Dermis blood vessel endothelial cell (primary cell): ENCODE measurements at regions not wholly inside any gene's neighbourhood (a gene's known extent, or its start where the extent isn't known, plus 50 kb on each side); places are given as distances from the start of the nearest gene placed in this dataset.
A peak's percentile ranks its signal among the peaks of the same experiment; 100 is the strongest.

Source experiments
- DNase-seq: peaks from one replicate; pipeline ENCODE4 v3.0.0; 2010

DNA sequence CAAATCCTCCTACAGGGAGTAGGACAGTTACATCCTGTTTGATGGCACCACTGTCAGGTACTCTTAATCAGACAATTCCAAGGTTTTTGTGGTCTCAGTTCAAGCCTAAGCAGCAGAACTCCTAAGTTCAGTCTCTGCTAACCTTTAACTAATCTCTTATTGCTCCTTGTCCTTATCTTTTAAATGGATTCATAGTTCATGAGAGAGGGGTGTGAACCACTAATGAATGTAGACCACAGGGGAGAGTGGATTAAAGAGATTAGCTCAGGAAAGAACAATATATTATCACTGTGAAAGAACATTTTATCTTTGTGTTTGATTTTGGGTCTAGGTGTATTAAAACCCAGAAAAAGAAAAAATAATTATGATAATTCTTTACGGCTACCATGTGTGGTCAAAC lies 168.9 kb downstream of the DCK start:
- DNase-seq = no peak

DNA sequence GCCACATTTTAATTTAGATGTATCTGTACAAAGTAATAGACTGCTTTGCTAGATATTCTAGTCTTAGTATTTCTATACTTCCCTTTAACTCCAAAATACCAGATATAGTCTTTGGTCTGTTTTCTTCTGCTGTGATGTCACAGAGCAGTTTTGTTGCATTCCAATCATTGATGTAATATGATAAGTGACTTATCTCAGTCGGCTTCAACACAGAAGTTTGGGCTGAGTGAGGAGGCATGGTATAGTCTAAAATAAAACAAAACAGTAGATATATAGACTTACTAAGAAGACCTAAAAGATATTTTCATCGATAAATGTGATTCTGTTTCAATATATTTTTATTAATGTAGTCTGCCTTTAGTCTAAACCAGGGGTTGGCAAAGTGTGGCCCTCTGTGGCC lies 169.9 kb downstream of the DCK start:
- no peak for DNase-seq

DNA sequence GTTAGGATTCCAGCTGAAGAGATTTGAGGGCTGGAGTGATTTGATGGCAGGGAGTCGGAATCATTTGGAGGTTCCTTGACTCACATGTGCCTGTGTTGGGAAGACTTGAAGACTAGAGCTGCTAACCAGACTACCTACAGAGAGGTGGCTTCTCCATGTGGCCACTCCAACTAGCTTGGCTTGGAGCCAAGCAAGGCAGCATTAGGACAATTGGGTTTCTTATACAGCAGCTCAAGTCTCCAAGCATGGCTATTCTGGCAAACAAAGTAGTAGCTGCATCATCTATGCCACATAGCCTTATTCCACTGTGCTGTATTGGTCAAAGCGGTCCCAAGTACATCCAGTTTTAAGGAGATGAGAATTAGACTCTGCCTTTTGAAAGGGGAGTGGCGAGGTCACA lies 171.7 kb upstream of the SLC4A4 start:
- DNase-seq = no peak

GRCh38 chr4:71171592-71171991 lies 167.2 kb upstream of the SLC4A4 start:
- no peak for DNase-seq

DNA sequence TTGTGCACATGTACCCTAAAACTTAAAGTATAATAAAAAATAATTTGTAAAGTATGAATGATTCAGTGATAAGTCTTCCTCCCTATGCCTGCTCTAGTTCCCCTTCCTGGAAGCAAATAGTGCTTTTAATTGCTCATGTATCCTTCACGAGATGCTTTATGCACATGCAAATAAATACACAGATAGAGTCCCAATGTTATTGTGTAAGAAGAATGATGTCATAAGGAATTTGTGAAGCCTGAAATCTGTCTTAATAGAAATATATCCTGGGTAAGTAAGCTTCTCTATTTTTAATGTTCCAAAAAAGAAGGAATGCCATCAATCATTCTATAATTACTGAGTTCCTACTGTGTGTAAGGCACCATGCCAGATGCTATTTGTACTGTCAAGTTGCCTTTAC lies 157.5 kb upstream of the SLC4A4 start:
- no peak for DNase-seq

GRCh38 chr4:71184195-71184781 lies 154.5 kb upstream of the SLC4A4 start:
- DNase-seq = peak; percentile 62

DNA sequence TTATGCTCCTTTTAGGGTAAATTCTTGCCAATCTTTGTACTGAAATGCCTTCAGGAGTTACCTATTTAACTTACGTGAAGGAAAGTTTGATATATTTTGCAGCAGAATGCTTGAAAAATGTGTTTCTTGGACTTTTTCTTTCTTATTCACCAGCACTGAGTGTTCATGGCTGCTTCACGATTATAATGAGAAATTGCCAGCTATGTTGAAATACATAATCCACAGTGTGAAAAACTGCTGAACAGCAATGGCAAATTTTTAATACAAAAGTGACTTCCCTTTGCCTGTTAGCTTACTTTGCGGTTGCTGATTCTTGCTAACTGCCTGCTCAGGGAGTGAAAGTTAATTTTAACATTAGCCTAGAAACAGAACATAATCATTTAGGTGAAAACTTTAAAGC lies 153.8 kb upstream of the SLC4A4 start:
- DNase-seq = no peak

GRCh38 chr4:71186257-71186565 lies 152.6 kb upstream of the SLC4A4 start:
- DNase-seq = no peak

- DNase-seq = peak; percentile 20
Observed at GRCh38 chr4:71186566-71187403, 152.0 kb upstream of the SLC4A4 start.

DNA sequence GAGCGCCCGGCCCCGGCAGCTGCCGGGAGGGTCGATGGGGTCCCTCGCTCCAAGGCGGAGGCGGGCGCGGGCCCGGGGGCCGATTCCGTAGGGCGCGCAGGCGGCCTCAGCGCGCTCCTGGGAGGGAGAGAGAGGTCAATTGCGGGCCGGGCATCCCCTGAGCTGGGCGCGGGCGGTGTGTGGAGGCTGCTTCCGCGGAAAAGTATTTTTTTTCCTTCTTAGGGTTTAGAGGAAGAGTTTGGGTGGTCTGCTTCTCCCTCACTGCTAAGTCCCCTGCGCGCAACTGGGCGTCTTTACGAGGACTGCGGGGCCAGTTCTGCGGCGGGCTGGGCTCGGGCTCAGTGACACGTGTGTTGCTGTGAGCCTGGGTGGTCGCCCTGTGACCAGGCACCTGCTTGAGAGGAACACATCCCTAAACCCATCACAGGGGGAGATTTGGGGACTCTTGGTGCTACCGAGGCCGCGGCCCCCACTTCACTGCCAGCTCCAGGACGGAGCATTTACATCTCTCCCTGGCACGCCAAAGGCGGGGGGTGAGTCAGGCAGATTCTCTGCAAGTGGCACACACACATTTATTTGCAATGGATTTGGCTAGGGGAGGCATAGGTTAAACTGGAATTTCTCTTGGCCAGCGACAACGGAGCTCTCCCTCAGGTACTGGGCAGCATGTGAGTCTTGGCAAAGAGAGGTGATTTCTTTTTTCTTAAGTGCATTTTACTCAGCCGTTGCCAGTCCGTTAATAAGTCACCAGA lies 151.2 kb upstream of the SLC4A4 start:
- peak; percentile 5 for DNase-seq

DNA sequence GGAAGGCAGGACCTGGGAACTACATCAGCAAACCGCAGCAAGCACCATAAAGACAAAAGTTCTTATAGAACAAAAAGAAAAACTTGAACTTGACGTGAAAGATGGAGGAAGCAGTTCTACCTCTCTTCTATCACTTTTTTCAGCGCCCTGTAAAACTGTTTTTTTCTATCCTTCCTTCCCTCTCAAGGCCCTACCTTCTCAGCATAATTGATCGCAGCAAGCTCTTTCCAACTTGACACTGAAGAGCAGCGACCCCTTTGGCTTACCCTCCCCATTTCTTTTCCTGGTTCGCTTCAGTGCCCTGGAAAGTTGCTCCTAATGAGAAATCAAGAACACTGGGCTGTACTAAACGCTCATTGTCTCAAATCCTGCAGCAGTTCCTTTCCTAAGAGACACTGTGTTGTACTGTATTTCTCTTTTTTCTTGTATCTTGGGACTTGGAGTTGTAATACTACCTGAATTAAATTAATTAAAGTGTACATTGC lies 150.6 kb upstream of the SLC4A4 start:
- no peak for DNase-seq

GRCh38 chr4:71188951-71189350 lies 149.9 kb upstream of the SLC4A4 start:
- no peak for DNase-seq

GRCh38 chr4:71189471-71189870 lies 149.3 kb upstream of the SLC4A4 start:
- DNase-seq = no peak

DNA sequence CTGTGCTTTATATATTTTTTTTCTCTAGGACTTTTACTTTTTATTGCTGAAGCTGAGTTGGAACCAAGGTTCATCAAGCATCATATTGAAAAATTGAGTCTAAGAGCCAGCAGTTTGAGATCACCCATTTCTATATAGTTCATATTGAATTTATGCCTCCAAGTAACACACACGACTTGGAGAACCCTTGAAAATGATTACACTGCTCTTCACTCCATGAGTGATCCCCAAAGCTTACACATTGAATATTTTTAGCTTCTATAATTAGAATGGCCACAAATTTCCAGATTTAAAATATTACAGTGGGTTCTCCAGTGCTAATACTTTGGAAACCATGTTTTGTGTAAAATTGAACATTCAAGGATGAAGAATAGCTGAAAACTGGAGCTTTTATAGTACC lies 144.4 kb upstream of the SLC4A4 start:
- no peak for DNase-seq

- no peak for DNase-seq
Observed at GRCh38 chr4:71195924-71196323, 142.9 kb upstream of the SLC4A4 start.

DNA sequence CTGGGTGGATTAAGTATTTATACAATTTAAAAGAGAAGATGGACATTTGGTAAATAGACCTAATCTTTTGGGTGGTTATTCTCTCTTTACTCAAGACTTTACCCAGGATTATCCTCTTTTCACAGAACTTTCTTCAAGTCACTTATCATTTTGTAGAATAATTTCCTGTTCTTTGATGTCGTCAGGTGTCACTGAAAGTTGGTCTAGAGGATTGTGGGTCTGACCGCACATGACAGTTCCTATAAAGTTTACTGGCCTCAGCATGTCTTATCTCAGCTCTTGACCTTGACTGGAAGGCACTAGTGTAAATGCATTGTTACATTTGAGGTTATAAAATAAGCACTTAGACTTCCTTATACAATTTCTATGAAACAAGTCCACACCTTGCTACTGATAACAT lies 139.9 kb upstream of the SLC4A4 start:
- no peak for DNase-seq

DNA sequence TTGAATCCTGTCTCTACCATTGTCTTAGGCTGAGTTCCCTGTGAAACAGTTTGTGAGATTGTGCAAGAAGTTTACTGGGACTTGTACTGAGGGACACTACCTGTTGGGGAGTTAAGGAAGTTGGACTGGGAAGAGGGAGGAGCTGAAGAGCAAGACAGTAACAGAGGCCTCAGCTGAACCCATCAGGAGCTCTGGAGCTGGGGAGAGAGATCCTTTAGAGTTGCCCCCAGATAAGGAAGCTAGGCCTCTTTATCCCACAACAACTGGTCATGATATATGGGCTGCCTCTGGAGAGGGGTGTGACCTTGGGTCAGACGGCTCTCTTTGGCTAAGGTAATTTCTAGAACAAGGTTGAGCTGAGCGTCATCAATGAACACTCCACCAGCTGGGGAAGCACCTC lies 137.8 kb upstream of the SLC4A4 start:
- no peak for DNase-seq

DNA sequence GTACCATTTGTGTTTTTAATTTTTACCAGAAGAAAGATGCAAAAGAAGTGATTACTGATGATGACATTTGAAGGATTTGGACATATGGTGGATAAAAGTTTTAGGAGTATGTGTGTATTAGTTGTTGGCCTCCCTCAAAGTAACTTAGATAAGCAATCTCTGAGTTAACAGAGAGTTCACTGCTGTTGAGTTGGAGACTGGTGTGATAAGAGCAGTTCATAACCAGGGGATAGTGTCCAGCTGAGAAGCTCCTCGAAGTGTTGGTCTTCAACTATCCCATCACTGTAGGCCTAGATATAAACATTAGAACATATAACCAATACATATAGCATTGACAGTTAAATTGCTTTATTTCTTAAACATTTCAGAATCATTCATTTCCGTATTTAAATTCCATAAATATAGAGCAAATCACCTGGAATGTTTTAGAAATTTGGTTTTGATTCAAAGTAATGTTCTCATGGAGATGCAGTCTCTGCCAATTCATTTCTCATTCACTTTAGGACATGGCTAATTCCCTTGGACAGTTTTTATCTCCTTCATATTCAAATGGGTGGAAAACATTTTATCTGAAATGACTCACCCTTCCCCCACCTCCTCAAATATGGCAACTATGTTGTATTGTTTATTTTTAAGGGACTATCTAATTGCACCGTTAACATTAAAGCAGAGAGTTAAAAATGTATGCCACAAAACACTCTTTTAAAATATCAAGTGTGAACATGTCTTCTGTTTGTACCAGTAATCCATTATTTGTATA lies 136.8 kb upstream of the SLC4A4 start:
- DNase-seq = no peak

DNA sequence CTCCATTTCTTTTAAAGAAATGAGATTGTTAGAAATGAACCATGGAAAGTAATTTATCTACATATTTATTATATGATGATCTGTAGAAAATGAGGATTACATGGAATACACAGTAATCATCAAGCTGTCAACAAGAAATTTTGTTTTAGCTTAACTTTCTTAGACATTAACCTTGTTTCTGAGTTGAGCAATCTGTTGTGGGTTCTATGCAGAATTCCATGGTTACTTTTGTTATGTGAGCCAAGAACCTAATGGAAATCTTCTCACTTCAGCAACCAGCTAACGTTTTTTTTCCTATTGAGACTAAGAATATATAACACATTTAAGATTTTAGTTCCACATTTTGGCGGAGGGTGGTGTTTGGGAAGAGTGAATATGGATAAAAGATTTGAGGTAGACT lies 136.1 kb upstream of the SLC4A4 start:
- DNase-seq = no peak

- no peak for DNase-seq
Observed at GRCh38 chr4:71204056-71204455, 134.8 kb upstream of the SLC4A4 start.

DNA sequence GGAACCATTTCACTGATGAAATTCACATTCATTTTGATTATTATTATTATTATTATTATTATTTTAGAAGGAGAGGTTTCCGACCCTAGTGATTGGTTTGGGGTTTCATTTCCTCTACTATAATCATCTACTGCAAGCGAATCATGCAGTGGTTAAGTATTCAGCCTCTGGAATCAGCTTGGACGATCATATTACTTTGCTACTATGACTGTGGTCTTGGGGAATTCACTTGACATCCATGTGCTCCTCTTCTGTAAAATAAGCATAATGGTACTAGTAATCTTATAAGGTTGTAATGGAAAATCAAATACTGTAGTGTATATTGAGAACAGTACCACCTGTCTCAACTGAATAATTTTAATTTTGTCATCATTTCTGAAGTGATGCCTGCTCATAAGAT lies 132.1 kb upstream of the SLC4A4 start:
- no peak for DNase-seq

DNA sequence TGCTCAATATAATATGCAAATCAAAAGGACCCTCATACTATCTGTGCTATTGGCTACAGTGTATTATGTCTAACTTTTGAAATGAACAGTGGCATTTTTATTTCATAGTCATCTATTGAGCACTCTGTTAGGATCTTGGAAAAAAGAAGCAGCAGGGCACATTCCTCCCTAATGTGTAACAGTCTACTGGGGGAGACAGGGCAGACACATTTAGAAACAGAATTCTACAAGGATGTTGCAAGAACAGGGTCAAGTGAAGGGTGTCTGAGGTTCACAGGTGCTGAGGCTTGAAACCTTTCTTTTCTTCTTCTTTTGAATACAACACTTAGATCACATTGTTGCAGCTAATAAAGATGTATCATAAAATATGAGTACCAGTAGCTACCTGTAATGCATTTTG lies 129.7 kb upstream of the SLC4A4 start:
- no peak for DNase-seq

GRCh38 chr4:71210823-71211222 lies 128.0 kb upstream of the SLC4A4 start:
- no peak for DNase-seq
